GM19397 (cell line): ENCODE measurements at regions not wholly inside any gene's neighbourhood (a gene's known extent, or its start where the extent isn't known, plus 50 kb on each side); places are given as distances from the start of the nearest gene placed in this dataset.

Experiments
- ATAC-seq: cut with Tn5 transposase; IDR thresholded peaks from one replicate; pipeline ENCODE4 v1.9.1; 2021; ENCODE audit warnings: mild to moderate bottlenecking, moderate library complexity; ENCODE audit not compliant: unreplicated experiment

GRCh38 chr6:51382847-51383246, 564.2 kb downstream of the TFAP2B start:
- no peak for ATAC-seq

GRCh38 chr6:51384736-51385135, 566.1 kb downstream of the TFAP2B start:
- no peak for ATAC-seq

- no peak for ATAC-seq
These were observed 567.7 kb downstream of the TFAP2B start for GRCh38 chr6:51386347-51386836.

- ATAC-seq, result no peak
These were observed 569.2 kb downstream of the TFAP2B start for GRCh38 chr6:51387907-51388306.

- no peak for ATAC-seq
These were observed 575.4 kb downstream of the TFAP2B start for GRCh38 chr6:51394061-51394460.

GRCh38 chr6:51396583-51396982, 577.9 kb downstream of the TFAP2B start:
- ATAC-seq, result peak; percentile 61

- ATAC-seq, result no peak
These were observed 579.5 kb downstream of the TFAP2B start for GRCh38 chr6:51398064-51398705.

GRCh38 chr6:51398793-51399192, 580.1 kb downstream of the TFAP2B start:
- no peak for ATAC-seq

- ATAC-seq, result no peak
These were observed 591.8 kb downstream of the TFAP2B start for GRCh38 chr6:51410453-51410852.

GRCh38 chr6:51411496-51412125, 592.9 kb downstream of the TFAP2B start:
- ATAC-seq, result no peak

GRCh38 chr6:51414361-51414760, 595.7 kb downstream of the TFAP2B start:
- no peak for ATAC-seq

- ATAC-seq, result no peak
These were observed 596.8 kb downstream of the TFAP2B start for GRCh38 chr6:51415501-51415900.

- ATAC-seq, result no peak
These were observed 610.5 kb downstream of the TFAP2B start for GRCh38 chr6:51429017-51429712.

GRCh38 chr6:51430589-51430988, 611.9 kb downstream of the TFAP2B start:
- ATAC-seq, result no peak

- ATAC-seq, result no peak
These were observed 613.8 kb downstream of the TFAP2B start for GRCh38 chr6:51432481-51432880.

GRCh38 chr6:51450248-51450957, 631.7 kb downstream of the TFAP2B start:
- no peak for ATAC-seq

- no peak for ATAC-seq
These were observed 632.3 kb downstream of the TFAP2B start for GRCh38 chr6:51450958-51451357.

- ATAC-seq, result no peak
These were observed 631.1 kb downstream of the PKHD1 start for GRCh38 chr6:51456282-51456681.

GRCh38 chr6:51459958-51460357, 627.5 kb downstream of the PKHD1 start:
- ATAC-seq, result peak; percentile 95

- no peak for ATAC-seq
These were observed 624.5 kb downstream of the PKHD1 start for GRCh38 chr6:51462896-51463295.

GRCh38 chr6:51463321-51463720, 624.1 kb downstream of the PKHD1 start:
- no peak for ATAC-seq
